ENCODE measurements at regions not wholly inside any gene's neighbourhood (a gene's known extent, or its start where the extent isn't known, plus 50 kb on each side); places are given as distances from the start of the nearest gene placed in this dataset.

- TF ChIP-seq POLR2A (IDR thresholded peaks at IDR 0.05; ENCODE audit: borderline replicate concordance, extremely low read depth, insufficient read depth, insufficient read length): no peak
- no peak for TF ChIP-seq YY1 (IDR thresholded peaks at IDR 0.05; ENCODE audit: extremely low read depth, insufficient replicate concordance, low read depth, low read length)
- TF ChIP-seq EZH2 (IDR thresholded peaks at IDR 0.05): no peak
- no peak for TF ChIP-seq EGR1 (IDR thresholded peaks at IDR 0.05; ENCODE audit: low read depth)
- no peak for TF ChIP-seq MAX (IDR thresholded peaks at IDR 0.05)
- TF ChIP-seq ZBTB33 (IDR thresholded peaks at IDR 0.05; ENCODE audit: extremely low read depth, insufficient replicate concordance, low read length): no peak
- TF ChIP-seq CTCF (IDR thresholded peaks at IDR 0.05 in 2 of 3, conservative IDR thresholded peaks at IDR 0.05 in 1 of 3; ENCODE audit: borderline replicate concordance in 1 of 3, insufficient read depth in 1 of 3, low read depth in 2 of 3, low read length in 2 of 3): no peak
Observed at GRCh38 chr15:98419173-98419780, 229.1 kb upstream of the IGF1R start.
